GM18873 (cell line): ENCODE measurements at regions not wholly inside any gene's neighbourhood (a gene's known extent, or its start where the extent isn't known, plus 50 kb on each side); places are given as distances from the start of the nearest gene placed in this dataset.
A peak's percentile ranks its signal among the peaks of the same experiment; 100 is the strongest.

Source experiments
- ATAC-seq: cut with Tn5 transposase; IDR thresholded peaks from one replicate; pipeline ENCODE4 v1.9.1; 2021; ENCODE audit warnings: mild to moderate bottlenecking, moderate library complexity, moderate number of reproducible peaks; ENCODE audit not compliant: unreplicated experiment, low FRiP score

- no peak for ATAC-seq
These were observed 170.2 kb downstream of the UTP18 start for GRCh38 chr17:51430591-51430990.

- ATAC-seq, result no peak
These were observed 174.3 kb downstream of the UTP18 start for GRCh38 chr17:51434434-51435170.

GRCh38 chr17:51435171-51435552 is 174.8 kb downstream of the UTP18 start:
- no peak for ATAC-seq

- ATAC-seq, result no peak
These were observed 175.3 kb downstream of the UTP18 start for GRCh38 chr17:51435641-51436091.

GRCh38 chr17:51439395-51440229 is 179.3 kb downstream of the UTP18 start:
- no peak for ATAC-seq

- ATAC-seq, result no peak
These were observed 181.1 kb downstream of the UTP18 start for GRCh38 chr17:51441431-51441830.

- no peak for ATAC-seq
These were observed 181.9 kb downstream of the UTP18 start for GRCh38 chr17:51442088-51442865.

- ATAC-seq, result no peak
These were observed 183.3 kb downstream of the UTP18 start for GRCh38 chr17:51443646-51444045.

- no peak for ATAC-seq
These were observed 185.6 kb downstream of the UTP18 start for GRCh38 chr17:51445946-51446345.

- ATAC-seq, result no peak
These were observed 194.2 kb downstream of the UTP18 start for GRCh38 chr17:51454456-51454978.

- ATAC-seq, result no peak
These were observed 194.9 kb downstream of the UTP18 start for GRCh38 chr17:51455211-51455610.

- ATAC-seq, result no peak
These were observed 195.6 kb downstream of the UTP18 start for GRCh38 chr17:51455931-51456330.

- no peak for ATAC-seq
These were observed 196.6 kb downstream of the UTP18 start for GRCh38 chr17:51456942-51457341.

GRCh38 chr17:51461578-51462004 is 201.2 kb downstream of the UTP18 start:
- peak; percentile 64 for ATAC-seq

GRCh38 chr17:51463353-51463752 is 203.0 kb downstream of the UTP18 start:
- no peak for ATAC-seq

- no peak for ATAC-seq
These were observed 207.0 kb downstream of the UTP18 start for GRCh38 chr17:51467336-51467735.

GRCh38 chr17:51472670-51473205 is 212.4 kb downstream of the UTP18 start:
- no peak for ATAC-seq

GRCh38 chr17:51474764-51475163 is 214.4 kb downstream of the UTP18 start:
- no peak for ATAC-seq

GRCh38 chr17:51475730-51476129 is 215.4 kb downstream of the UTP18 start:
- no peak for ATAC-seq

- ATAC-seq, result no peak
These were observed 219.0 kb downstream of the UTP18 start for GRCh38 chr17:51479303-51479702.
